ENCODE measurements at regions not wholly inside any gene's neighbourhood (a gene's known extent, or its start where the extent isn't known, plus 50 kb on each side); places are given as distances from the start of the nearest gene placed in this dataset.

GRCh38 chr9:109716631-109717030 is 63.4 kb upstream of the PALM2AKAP2 start:
- no peak for TF ChIP-seq POLR2A (IDR thresholded peaks at IDR 0.05)
- no peak for TF ChIP-seq CTCF (IDR thresholded peaks at IDR 0.05)
